Gastrocnemius medialis (tissue), 4 donors: ENCODE measurements at regions not wholly inside any gene's neighbourhood (a gene's known extent, or its start where the extent isn't known, plus 50 kb on each side); places are given as distances from the start of the nearest gene placed in this dataset.

Experiments
- ATAC-seq, 2 donors: fragments of 150-250 bp; one replicate each; pipeline ENCODE4 v1.9.1; 2016
- DNase-seq, 2 donors: peaks; one replicate each; pipeline ENCODE4 v3.0.0-alpha.2; 2019
- H3K27ac ChIP-seq, 4 donors: fragments of 200-600 bp; sonication (generic); 1 replicate in 1 of 4; 2 replicates in 3 of 4; pipeline ENCODE4 v1.5.1; 2016 to 2018; ENCODE audit warnings: mild to moderate bottlenecking in 2 of 4, moderate library complexity in 1 of 4
- H3K27me3 ChIP-seq, 3 donors: fragments of 200-600 bp; sonication (generic) in 2 of 3; 1 replicate in 1 of 3; 2 replicates in 2 of 3; pipeline versions ENCODE4 v1.5.1 to v1.6.0; 2016 to 2019; ENCODE audit warnings: mild to moderate bottlenecking in 1 of 3, moderate library complexity in 1 of 3
- H3K36me3 ChIP-seq, 2 donors: fragments of 200-600 bp; sonication (generic) in 1 of 2; one replicate each; pipeline ENCODE4 v1.5.1; 2017 to 2018
- H3K4me1 ChIP-seq, 2 donors: fragments of 200-600 bp; sonication (generic) in 1 of 2; one replicate each; pipeline ENCODE4 v1.5.1; 2016 to 2017; ENCODE audit warnings: mild to moderate bottlenecking in 2 of 2
- H3K4me3 ChIP-seq, 4 donors: fragments of 200-600 bp; sonication (generic) in 3 of 4; 1 replicate in 1 of 4; 2 replicates in 3 of 4; pipeline ENCODE4 v1.5.1; 2016 to 2019; ENCODE audit warnings: mild to moderate bottlenecking in 2 of 4
- H3K9me3 ChIP-seq, 3 donors: fragments of 200-600 bp; sonication (generic) in 2 of 3; 1 replicate in 1 of 3; 2 replicates in 2 of 3; pipeline ENCODE4 v1.5.1; 2016 to 2019
- POLR2A ChIP-seq, 2 donors: fragments of 450-650 bp; IDR thresholded peaks; one replicate each; pipeline ENCODE4 v1.6.1; 2017; ENCODE audit warnings: antibody characterized with exemption in 2 of 2, mild to moderate bottlenecking in 2 of 2, moderate library complexity in 2 of 2
- in situ Hi-C, 4 donors: fragments of 200-750 bp; cut with MboI; loops; one replicate each; pipeline versions ENCODE4 v1.15.0 to v1.8.0; 2017; ENCODE audit warnings: low sequenced_read_pairs in 4 of 4
- intact Hi-C: fragments of 100-400 bp; cut with DNase I; formaldehyde crosslinking; loops from one replicate; pipeline ENCODE4 v1.15.1; 2023; ENCODE audit warnings: low total_unique reads
- TF ChIP-seq, protein P1 (sequence below), 5 experiments: fragments of 450-650 bp in 3 of 5; fragments of 200-600 bp in 2 of 5; sonication (generic) in 2 of 5; IDR thresholded peaks in 4 of 5; conservative IDR thresholded peaks in 1 of 5; 1 replicate in 4 of 5; 2 replicates in 1 of 5; pipeline ENCODE4 v1.5.1; 2016 to 2019; ENCODE audit warnings: antibody characterized with exemption in 5 of 5, mild to moderate bottlenecking in 3 of 5, moderate library complexity in 3 of 5

DNA sequence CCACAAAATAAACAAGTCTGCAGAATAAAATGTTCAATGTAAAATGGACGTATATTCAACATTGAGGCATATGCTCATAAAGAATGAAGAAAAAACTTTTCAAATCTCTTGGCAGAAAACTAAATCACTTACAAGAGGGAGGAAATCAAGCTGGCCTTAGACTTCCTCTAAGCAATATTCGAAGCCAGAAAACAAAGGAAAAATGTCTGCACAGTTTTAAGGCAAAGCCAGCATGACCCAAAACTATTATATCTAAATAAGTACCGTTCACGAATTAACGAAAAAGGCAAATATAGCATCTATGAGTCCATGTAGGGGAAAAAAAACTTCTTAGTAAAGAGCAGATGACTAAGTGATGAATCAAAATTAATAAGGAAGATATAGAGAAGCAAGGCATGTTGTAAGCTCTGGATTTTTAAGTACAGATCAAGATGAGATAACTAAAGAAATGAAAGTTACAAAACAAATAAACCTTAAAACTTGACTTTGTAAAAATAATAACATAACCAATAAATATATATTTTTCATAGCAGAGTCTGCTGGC is 101.3 kb downstream of the KCNRG start:
- peak overlapping the region in 1 of 4 donors; percentile 28 for H3K27ac ChIP-seq
- intact Hi-C loops (no loop called here), in situ Hi-C loops (no loop called here)
- DNase-seq (no peak), ATAC-seq (no peak)
- peak overlapping the region in 1 of 4 donors; percentile 6 for H3K4me3 ChIP-seq
- H3K4me1 ChIP-seq, result peaks cover 33 to 66% of the 10 kb centered on the region in 2 donors
- TF ChIP-seq, protein P1, sequence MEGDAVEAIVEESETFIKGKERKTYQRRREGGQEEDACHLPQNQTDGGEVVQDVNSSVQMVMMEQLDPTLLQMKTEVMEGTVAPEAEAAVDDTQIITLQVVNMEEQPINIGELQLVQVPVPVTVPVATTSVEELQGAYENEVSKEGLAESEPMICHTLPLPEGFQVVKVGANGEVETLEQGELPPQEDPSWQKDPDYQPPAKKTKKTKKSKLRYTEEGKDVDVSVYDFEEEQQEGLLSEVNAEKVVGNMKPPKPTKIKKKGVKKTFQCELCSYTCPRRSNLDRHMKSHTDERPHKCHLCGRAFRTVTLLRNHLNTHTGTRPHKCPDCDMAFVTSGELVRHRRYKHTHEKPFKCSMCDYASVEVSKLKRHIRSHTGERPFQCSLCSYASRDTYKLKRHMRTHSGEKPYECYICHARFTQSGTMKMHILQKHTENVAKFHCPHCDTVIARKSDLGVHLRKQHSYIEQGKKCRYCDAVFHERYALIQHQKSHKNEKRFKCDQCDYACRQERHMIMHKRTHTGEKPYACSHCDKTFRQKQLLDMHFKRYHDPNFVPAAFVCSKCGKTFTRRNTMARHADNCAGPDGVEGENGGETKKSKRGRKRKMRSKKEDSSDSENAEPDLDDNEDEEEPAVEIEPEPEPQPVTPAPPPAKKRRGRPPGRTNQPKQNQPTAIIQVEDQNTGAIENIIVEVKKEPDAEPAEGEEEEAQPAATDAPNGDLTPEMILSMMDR (IDR thresholded peaks at IDR 0.05 in 4 of 5, conservative IDR thresholded peaks at IDR 0.05 in 1 of 5), result no peak
- no peak for TF ChIP-seq POLR2A (IDR thresholded peaks at IDR 0.05)
- no peaks in the 10 kb centered on the region for H3K9me3 ChIP-seq
- no peaks in the 10 kb centered on the region for H3K36me3 ChIP-seq
- H3K27me3 ChIP-seq, result no peaks in the 10 kb centered on the region

DNA sequence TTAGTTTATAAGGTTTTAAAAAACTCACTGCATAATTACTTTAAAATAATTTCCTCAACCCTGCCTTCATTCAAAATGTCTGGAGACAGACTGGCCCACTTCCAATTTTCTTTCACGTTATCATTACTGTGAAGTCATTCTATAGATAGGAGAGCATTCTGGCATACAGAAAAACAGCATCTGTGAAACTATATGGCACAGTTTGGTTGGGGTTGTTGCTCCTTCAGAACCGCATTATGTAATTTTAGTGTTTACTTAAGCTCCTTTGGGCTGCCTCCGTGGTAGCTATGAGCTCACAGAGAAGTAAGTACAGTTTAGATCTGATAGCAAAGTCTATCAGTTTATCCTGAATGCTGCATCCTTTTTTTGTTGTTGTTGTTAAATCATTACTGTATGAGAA is 104.3 kb downstream of the KCNRG start:
- in situ Hi-C loops, result no loop called here
- ATAC-seq (no peak), DNase-seq (no peak)
- Histone ChIP-seq H3K27me3 (no peaks in the 10 kb centered on the region), H3K36me3 (no peaks in the 10 kb centered on the region), H3K27ac (peak overlapping the region in 1 of 4 donors; percentile 28), H3K4me3 (no peak overlapping the region), H3K4me1 (peaks cover 48 to 76% of the 10 kb centered on the region in 2 donors), H3K9me3 (no peaks in the 10 kb centered on the region)
- no peak for TF ChIP-seq POLR2A (IDR thresholded peaks at IDR 0.05)
- TF ChIP-seq, protein P1 (IDR thresholded peaks at IDR 0.05 in 4 of 5, conservative IDR thresholded peaks at IDR 0.05 in 1 of 5), result no peak
- intact Hi-C loops, result no loop called here

DNA sequence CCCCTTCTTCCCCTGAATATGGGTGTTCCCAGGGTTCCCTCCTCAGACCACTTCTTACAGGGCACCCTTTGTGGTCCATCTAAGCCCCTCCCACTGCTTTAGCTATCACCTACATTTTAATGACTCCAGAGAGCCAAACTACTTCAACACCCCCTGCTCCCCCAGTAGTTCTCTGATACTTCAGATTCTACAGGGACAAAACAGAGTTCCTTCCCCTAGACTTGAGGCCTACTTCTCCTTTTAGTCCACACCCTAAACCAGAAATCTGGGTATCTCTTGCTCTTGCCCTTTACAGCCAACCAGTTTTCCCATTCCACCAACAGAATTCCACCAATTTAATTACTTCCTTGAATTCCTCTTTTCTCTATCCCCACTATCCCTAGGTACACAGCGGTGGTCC is 107.2 kb downstream of the KCNRG start:
- Histone ChIP-seq H3K27me3 (no peaks in the 10 kb centered on the region), H3K36me3 (no peaks in the 10 kb centered on the region), H3K27ac (peak overlapping the region; percentile 98 to 100 (median 99)), H3K4me3 (no peak overlapping the region), H3K4me1 (peaks cover 48 to 59% of the 10 kb centered on the region in 2 donors), H3K9me3 (no peaks in the 10 kb centered on the region)
- no peak for TF ChIP-seq POLR2A (IDR thresholded peaks at IDR 0.05)
- TF ChIP-seq, protein P1 (IDR thresholded peaks at IDR 0.05 in 4 of 5, conservative IDR thresholded peaks at IDR 0.05 in 1 of 5), result no peak
- in situ Hi-C loops (loop anchor here in 1 of 4 donors (10.0 kb wide), 1 partner anchor 128 kb away; the partner anchor contains the start of gene TRIM13), intact Hi-C loops (loop anchor here (5.0 kb wide), 2 partner anchors 185 to 1330 kb away; partner anchors contain the start of genes INTS6 and SPRYD7)
- ATAC-seq, result no peak
- DNase-seq, result no peak

DNA sequence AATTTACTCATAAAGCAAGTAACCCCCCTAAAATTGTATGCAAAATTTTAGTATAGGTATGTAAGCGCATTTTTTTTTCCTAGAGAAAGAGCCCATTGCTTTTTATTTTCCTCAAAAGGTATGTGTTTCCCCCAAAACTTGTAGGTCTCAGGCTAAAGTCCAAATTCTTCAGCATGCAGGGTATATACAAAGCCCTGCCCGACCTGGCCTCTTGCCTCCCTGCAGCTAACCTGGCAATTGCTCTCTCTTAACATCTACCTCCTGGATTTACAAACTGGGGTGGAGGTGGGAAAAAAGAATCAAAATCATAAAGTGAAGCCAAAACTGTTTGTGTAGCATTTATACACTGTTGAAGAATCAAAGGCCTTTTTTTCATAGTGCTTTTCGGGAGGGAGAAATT is 107.8 kb downstream of the KCNRG start:
- Histone ChIP-seq H3K4me1 (peaks cover 48 to 54% of the 10 kb centered on the region in 2 donors), H3K4me3 (peak overlapping the region; percentile 84 to 99 (median 90)), H3K9me3 (no peaks in the 10 kb centered on the region), H3K27ac (peak overlapping the region; percentile 98 to 100 (median 99)), H3K36me3 (no peaks in the 10 kb centered on the region), H3K27me3 (no peaks in the 10 kb centered on the region)
- DNase-seq (no peak), ATAC-seq (no peak)
- TF ChIP-seq, protein P1 (IDR thresholded peaks at IDR 0.05 in 4 of 5, conservative IDR thresholded peaks at IDR 0.05 in 1 of 5), result no peak
- TF ChIP-seq POLR2A (IDR thresholded peaks at IDR 0.05), result no peak
- intact Hi-C loops, result loop anchor here (1.0 to 5.0 kb wide), 3 partner anchors 41 to 1329 kb away; partner anchors contain the start of genes INTS6 and SPRYD7
- in situ Hi-C loops, result loop anchor here in 1 of 4 donors (10.0 kb wide), 1 partner anchor 128 kb away; the partner anchor contains the start of gene TRIM13
